BLaER1 treated with 17β-estradiol and CSF1 and Interleukin-3, amounts not matched to agents 10 nM and 100 nM (cell line): ENCODE measurements at regions not wholly inside any gene's neighbourhood (a gene's known extent, or its start where the extent isn't known, plus 50 kb on each side); places are given as distances from the start of the nearest gene placed in this dataset.

Experiments used
- H3K27ac ChIP-seq, 11 experiments: shearing (Covaris generic); formaldehyde crosslinking; 2 replicates each; pipeline ENCODE4 v1.8.1; 2022
- H3K27me3 ChIP-seq, 11 experiments: shearing (Covaris generic); formaldehyde crosslinking; 2 replicates each; pipeline ENCODE4 v1.8.1; 2022
- H3K36me3 ChIP-seq, 11 experiments: shearing (Covaris generic); formaldehyde crosslinking; 2 replicates each; pipeline ENCODE4 v1.8.1; 2022
- H3K4me1 ChIP-seq, 10 experiments: shearing (Covaris generic); formaldehyde crosslinking; 2 replicates each; pipeline ENCODE4 v1.8.1; 2022
- H3K4me2 ChIP-seq, 11 experiments: shearing (Covaris generic); formaldehyde crosslinking; 2 replicates each; pipeline ENCODE4 v1.8.1; 2022
- H3K4me3 ChIP-seq, 10 experiments: shearing (Covaris generic); formaldehyde crosslinking; 2 replicates each; pipeline ENCODE4 v1.8.1; 2022
- H3K9ac ChIP-seq, 11 experiments: shearing (Covaris generic); formaldehyde crosslinking; 2 replicates each; pipeline ENCODE4 v1.8.1; 2022
- H3K9me3 ChIP-seq, 11 experiments: shearing (Covaris generic); formaldehyde crosslinking; replicated peaks in 1 of 11; 2 replicates each; pipeline ENCODE4 v1.8.1; 2022
- H4K20me1 ChIP-seq, 11 experiments: shearing (Covaris generic); formaldehyde crosslinking; 2 replicates each; pipeline ENCODE4 v1.8.1; 2022
- Cebpa-rat ChIP-seq, 11 experiments: shearing (Covaris generic); IDR thresholded peaks; 2 replicates each; pipeline ENCODE4 v1.8.1; 2022

DNA sequence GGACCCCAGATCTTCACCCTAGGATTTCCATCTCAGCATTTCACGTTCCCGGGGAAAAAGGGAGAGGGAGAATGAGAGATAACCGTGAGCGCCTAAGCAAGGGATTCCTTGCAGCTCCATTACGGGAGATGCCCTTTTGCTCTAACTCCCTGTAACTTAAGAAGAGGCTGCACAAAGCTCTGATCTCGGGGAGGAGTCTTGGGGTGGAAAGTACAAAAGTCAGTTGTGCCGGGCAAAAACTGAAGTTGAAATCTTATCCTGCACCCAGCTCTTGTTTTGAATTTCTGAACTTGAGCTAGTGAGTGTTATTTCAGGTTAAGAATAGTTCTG lies 256.4 kb upstream of the SOX21 start:
- no peak for TF ChIP-seq Cebpa-rat (IDR thresholded peaks at IDR 0.05)
- H3K4me3 ChIP-seq, result no peak overlapping the region
- no peak overlapping the region for H3K9ac ChIP-seq
- peaks cover 13 to 16% (median 15%) of the 10 kb centered on the region in 11 experiments; a peak in 20 of 22 replicates for H3K9me3 ChIP-seq
- no peak overlapping the region for H3K4me2 ChIP-seq
- H3K27ac ChIP-seq, result no peak overlapping the region
- no peaks in the 10 kb centered on the region for H4K20me1 ChIP-seq
- H3K4me1 ChIP-seq, result no peaks in the 10 kb centered on the region
- H3K36me3 ChIP-seq, result no peaks in the 10 kb centered on the region
- H3K27me3 ChIP-seq, result peaks cover 29 to 46% (median 36%) of the 10 kb centered on the region in 11 experiments

DNA sequence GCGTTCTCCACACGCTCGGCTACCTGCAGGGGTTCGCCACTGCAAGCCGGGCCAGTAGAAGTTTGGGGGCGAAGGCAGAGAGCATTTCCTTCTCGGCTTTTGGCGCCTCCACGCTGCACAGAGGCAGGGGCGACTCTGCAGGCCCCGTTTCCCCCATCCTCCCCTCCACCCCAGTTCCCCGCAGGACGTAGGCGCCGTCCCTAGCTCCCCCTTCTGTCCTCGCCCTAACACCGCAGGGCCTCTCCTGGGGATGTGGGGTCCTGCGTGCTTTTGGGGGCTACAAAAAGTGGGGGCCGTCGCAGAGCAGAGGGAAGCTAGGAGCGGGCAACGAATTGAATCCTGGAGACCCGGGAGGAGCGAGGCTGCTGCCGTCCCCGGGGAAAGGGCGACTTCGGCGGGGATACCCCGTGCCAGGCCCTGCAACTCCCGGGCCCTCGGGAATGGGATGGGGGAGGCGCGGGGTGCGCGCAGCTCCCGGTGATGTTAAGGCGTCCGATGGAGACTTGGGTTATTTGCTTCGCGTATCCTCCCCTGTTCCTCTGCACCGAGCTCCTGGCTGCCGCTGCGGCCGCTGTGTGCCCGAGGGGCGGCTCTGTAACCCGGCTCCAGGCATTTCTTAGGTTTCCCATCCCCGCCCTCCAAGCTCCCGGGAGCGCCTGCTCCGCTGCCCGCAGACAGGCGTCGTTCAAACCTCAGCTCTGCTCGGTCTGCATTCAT lies 255.9 kb upstream of the SOX21 start:
- no peak overlapping the region for H3K4me3 ChIP-seq
- H3K27ac ChIP-seq, result no peak overlapping the region
- H3K4me1 ChIP-seq, result no peaks in the 10 kb centered on the region
- H3K9me3 ChIP-seq, result peaks cover 13 to 16% (median 15%) of the 10 kb centered on the region in 11 experiments; a peak in 20 of 22 replicates
- no peaks in the 10 kb centered on the region for H3K36me3 ChIP-seq
- peaks cover 29 to 46% (median 36%) of the 10 kb centered on the region in 11 experiments for H3K27me3 ChIP-seq
- no peak for TF ChIP-seq Cebpa-rat (IDR thresholded peaks at IDR 0.05)
- H3K4me2 ChIP-seq, result no peak overlapping the region
- no peak overlapping the region for H3K9ac ChIP-seq
- no peaks in the 10 kb centered on the region for H4K20me1 ChIP-seq

DNA sequence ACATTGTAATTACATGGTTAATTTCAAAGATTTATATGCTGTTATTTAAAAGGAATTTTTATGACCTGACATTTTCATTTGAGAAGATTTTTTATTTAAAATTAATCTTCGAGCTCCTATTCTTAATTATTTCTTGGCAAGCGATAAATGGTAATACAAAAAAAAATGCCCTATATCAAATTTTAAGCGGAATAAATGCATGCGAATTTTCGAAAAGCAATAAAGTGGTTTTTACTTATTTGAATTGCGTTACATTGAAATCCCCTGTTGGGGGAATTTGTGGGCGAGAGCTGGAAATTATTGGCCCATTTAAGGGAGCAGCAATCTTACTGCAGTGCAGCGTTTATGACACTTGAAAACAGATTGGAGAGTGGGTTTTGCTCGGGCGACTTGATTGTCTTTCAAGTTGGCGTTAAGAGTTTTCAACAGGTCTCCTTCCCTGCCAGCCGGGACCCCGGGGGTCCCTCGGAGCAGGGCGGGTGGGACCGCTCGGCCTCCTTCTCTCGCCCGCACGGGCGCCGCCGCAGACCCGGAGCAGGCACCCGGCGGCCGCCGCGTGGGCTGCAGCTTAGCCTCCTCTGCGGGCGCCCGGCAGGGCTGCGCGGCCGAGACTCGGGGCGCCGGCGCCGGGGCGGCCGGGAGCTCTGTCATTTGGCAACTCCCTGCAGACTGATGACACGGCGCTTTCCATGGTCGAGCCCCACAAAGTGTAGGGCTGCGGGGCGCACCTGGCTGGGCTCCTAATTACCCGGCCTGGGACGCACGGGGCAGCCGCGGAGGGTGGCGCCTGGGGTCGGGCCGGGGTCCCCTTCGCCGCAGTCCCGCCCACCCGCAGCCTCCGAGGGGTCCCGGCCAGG lies 255.1 kb upstream of the SOX21 start:
- Histone ChIP-seq H4K20me1 (no peaks in the 10 kb centered on the region), H3K4me1 (no peaks in the 10 kb centered on the region), H3K4me2 (no peak overlapping the region), H3K36me3 (no peaks in the 10 kb centered on the region), H3K27ac (no peak overlapping the region), H3K9me3 (peaks cover 13 to 16% (median 15%) of the 10 kb centered on the region in 11 experiments; a peak in 20 of 22 replicates), H3K4me3 (no peak overlapping the region), H3K27me3 (peaks cover 29 to 46% (median 36%) of the 10 kb centered on the region in 11 experiments), H3K9ac (no peak overlapping the region)
- no peak for TF ChIP-seq Cebpa-rat (IDR thresholded peaks at IDR 0.05)

DNA sequence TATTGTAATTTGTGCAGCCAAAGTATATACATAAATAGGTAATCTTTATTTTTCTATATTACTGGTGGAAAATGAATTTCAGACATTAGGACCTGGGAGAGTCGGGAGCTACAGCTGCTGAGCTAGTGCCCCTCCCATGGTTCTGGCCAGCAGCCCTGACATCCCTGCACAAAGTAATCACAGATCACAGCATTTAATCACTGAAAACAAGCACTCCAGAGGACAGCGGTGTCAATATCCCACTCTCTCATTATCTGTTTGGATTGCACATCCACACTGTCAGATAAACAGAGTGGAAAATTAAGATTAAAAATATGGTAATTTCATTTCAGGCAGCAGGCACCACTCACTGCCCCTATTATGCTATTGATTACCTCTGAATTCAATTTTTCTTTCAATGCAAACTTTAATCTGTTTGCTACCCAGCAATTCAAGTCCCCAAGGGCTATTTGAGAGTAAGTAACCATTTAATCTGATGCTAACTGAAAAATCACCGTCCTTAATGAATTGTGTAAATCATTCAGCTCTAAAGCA lies 254.1 kb upstream of the SOX21 start:
- TF ChIP-seq Cebpa-rat (IDR thresholded peaks at IDR 0.05), result no peak
- H3K9ac ChIP-seq, result no peak overlapping the region
- no peaks in the 10 kb centered on the region for H4K20me1 ChIP-seq
- H3K36me3 ChIP-seq, result no peaks in the 10 kb centered on the region
- H3K9me3 ChIP-seq, result peaks cover 13 to 16% (median 15%) of the 10 kb centered on the region in 11 experiments; a peak in 20 of 22 replicates
- no peak overlapping the region for H3K4me3 ChIP-seq
- H3K4me2 ChIP-seq, result no peak overlapping the region
- no peak overlapping the region for H3K27ac ChIP-seq
- H3K4me1 ChIP-seq, result no peaks in the 10 kb centered on the region
- H3K27me3 ChIP-seq, result peaks cover 29 to 46% (median 36%) of the 10 kb centered on the region in 11 experiments

DNA sequence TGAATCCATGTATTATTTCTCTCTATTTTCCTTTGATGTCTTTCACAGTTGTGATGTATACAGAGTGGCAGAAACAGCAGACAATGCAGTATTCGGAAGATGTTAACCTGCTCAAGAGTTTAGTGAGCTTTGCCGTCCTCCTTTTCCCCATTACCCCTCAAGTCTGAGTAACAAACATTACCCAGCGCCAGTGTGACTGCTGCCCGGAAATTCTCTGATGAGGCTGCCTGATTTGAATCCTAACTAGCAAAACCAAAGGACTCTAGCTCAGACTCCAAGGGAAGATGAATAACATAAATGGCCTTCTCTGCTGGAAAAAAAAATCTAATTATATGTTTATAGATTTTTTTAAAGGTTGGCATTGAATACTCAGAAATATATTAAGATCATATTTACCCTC lies 247.3 kb upstream of the SOX21 start:
- H3K9me3 ChIP-seq, result no peaks in the 10 kb centered on the region
- no peak overlapping the region for H3K9ac ChIP-seq
- H3K4me2 ChIP-seq, result no peak overlapping the region
- H4K20me1 ChIP-seq, result no peaks in the 10 kb centered on the region
- H3K27ac ChIP-seq, result no peak overlapping the region
- H3K27me3 ChIP-seq, result no peaks in the 10 kb centered on the region
- TF ChIP-seq Cebpa-rat (IDR thresholded peaks at IDR 0.05), result no peak
- H3K4me3 ChIP-seq, result no peak overlapping the region
- H3K36me3 ChIP-seq, result no peaks in the 10 kb centered on the region
- H3K4me1 ChIP-seq, result no peaks in the 10 kb centered on the region

DNA sequence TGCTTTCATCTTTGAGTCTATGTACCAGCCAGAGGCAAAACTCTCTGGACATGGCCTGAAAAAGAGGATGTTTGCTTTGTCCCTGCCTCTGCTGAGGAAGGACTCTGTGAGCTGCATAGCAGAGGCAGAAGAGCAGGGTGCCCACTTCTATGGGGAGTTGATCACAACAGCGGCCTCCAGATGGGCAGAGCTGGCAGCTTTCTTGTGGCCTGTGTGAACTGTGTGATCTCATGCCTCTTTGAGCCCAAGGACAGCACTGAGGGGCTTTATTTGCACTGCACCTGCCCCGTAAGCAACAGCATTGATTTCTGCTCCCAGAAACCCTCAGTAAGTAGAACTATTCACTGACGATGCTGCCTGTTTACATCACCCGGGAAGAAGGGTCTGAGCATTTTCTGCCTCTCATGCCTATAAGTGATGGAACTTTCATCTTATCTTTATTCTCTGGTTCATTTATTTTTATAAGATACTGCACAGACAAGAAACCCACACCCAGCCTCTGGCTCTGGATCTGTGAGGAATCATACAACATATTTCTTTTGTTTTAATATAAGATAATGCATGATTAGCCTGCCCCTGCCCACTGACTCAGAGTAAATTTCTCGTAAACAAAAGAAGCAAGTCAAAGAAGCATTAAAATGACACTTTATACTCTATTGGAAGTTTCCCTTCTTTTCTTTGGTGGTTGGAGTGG lies 244.2 kb upstream of the SOX21 start:
- no peak overlapping the region for H3K4me2 ChIP-seq
- no peak overlapping the region for H3K9ac ChIP-seq
- peaks cover 0 to 6% (median 0%) of the 10 kb centered on the region in 11 experiments; a peak in 3 of 22 replicates for H3K9me3 ChIP-seq
- H3K27me3 ChIP-seq, result no peaks in the 10 kb centered on the region
- no peak for TF ChIP-seq Cebpa-rat (IDR thresholded peaks at IDR 0.05)
- H4K20me1 ChIP-seq, result no peaks in the 10 kb centered on the region
- no peaks in the 10 kb centered on the region for H3K36me3 ChIP-seq
- H3K4me3 ChIP-seq, result no peak overlapping the region
- H3K4me1 ChIP-seq, result no peaks in the 10 kb centered on the region
- H3K27ac ChIP-seq, result no peak overlapping the region

DNA sequence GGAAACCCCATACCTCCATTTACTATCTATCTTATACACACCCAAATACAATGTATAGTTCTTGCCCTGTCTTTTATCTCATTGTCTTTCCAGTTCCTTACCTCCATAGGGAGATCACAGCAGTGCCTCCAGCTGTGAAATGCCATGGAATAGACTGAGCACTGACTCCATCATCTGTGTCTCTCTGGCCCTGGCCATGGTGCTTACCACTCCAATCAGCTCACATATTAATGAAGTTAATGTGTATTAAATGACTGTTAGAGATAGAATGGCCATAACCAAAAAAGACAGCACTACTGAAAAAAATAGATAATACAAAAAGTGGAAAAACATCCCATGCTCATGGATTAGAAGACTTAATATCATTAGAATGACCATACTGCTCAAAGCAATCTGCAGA lies 240.4 kb upstream of the SOX21 start:
- Histone ChIP-seq H3K27me3 (no peaks in the 10 kb centered on the region), H3K4me1 (no peaks in the 10 kb centered on the region), H4K20me1 (no peaks in the 10 kb centered on the region), H3K9me3 (peaks cover 0 to 6% (median 0%) of the 10 kb centered on the region in 11 experiments; a peak in 3 of 22 replicates), H3K9ac (no peak overlapping the region), H3K27ac (no peak overlapping the region), H3K4me2 (no peak overlapping the region), H3K36me3 (no peaks in the 10 kb centered on the region), H3K4me3 (no peak overlapping the region)
- no peak for TF ChIP-seq Cebpa-rat (IDR thresholded peaks at IDR 0.05)

DNA sequence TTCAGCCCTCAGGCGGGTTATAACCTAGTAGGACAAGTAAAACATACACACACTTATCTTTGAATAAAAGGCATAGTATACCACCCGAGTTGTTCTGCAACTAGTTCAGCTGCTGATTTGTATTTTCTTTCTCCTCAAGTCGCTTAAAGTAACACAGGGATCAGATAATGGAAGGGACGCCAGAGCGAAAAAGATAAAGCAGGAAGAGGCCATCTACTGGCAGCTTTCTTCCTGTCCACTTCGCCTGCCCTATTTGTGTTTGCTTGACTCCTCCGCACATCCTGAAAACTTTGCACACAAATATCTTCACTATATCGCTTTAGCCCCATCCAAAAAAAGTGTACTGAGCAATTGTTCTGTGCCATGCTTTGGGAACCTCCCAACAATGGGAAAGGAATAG lies 238.0 kb upstream of the SOX21 start:
- TF ChIP-seq Cebpa-rat (IDR thresholded peaks at IDR 0.05), result no peak
- no peak overlapping the region for H3K9ac ChIP-seq
- no peaks in the 10 kb centered on the region for H3K4me1 ChIP-seq
- no peaks in the 10 kb centered on the region for H3K36me3 ChIP-seq
- H3K4me3 ChIP-seq, result no peak overlapping the region
- H4K20me1 ChIP-seq, result no peaks in the 10 kb centered on the region
- no peaks in the 10 kb centered on the region for H3K27me3 ChIP-seq
- H3K4me2 ChIP-seq, result no peak overlapping the region
- no peak overlapping the region for H3K27ac ChIP-seq
- H3K9me3 ChIP-seq, result peaks cover 0 to 6% (median 0%) of the 10 kb centered on the region in 11 experiments; a peak in 3 of 22 replicates

DNA sequence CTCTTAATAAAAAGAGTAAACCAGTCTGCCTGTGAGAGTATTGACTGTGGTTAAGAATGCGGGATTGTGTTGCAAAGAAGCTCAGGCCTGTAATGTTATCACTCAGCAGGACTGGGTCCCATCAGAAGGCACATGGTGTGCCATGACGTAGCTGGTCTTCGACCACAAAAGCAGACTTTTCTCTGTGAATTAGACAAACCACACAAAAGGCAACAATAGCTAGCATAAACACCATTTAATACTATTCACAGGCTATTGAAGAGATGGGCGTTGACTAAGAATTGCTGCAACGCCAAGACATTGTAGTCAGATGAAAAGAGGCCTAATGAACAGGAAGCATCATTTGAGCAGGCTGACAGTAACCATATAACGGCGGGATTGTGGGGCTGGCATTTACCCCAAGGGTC lies 235.6 kb upstream of the SOX21 start:
- TF ChIP-seq Cebpa-rat (IDR thresholded peaks at IDR 0.05), result no peak
- Histone ChIP-seq H3K9me3 (no peaks in the 10 kb centered on the region), H3K4me1 (no peaks in the 10 kb centered on the region), H3K4me2 (no peak overlapping the region), H3K27me3 (no peaks in the 10 kb centered on the region), H3K27ac (no peak overlapping the region), H3K9ac (no peak overlapping the region), H4K20me1 (no peaks in the 10 kb centered on the region), H3K36me3 (no peaks in the 10 kb centered on the region), H3K4me3 (no peak overlapping the region)
